ENCODE measurements at regions not wholly inside any gene's neighbourhood (a gene's known extent, or its start where the extent isn't known, plus 50 kb on each side); places are given as distances from the start of the nearest gene placed in this dataset.
"Not testable (repeated sequence)": the region's sequence is repeated elsewhere in the genome, so short reads cannot be mapped to it uniquely, and the experiment has no call there.

GRCh38 chr5:115703514-115703913, 77.7 kb upstream of the TMED7 start:
- no peak for TF ChIP-seq CTCF (IDR thresholded peaks at IDR 0.05; ENCODE audit: insufficient read depth, low read length, severe bottlenecking)
- DNase-seq (ENCODE audit: low read depth) = no peak
- no peaks in the 10 kb centered on the region for H3K27me3 ChIP-seq (ENCODE audit: control insufficient read depth, insufficient read depth, low read length)
- no peak overlapping the region for H3K4me3 ChIP-seq (ENCODE audit: low read depth, low read length)
- H3K36me3 ChIP-seq (ENCODE audit: control insufficient read depth, insufficient read depth, low read length) = no peaks in the 10 kb centered on the region
- FAIRE-seq = no peak

- no peak for TF ChIP-seq CTCF (IDR thresholded peaks at IDR 0.05; ENCODE audit: insufficient read depth, low read length, severe bottlenecking)
- Histone ChIP-seq H3K27me3 (ENCODE audit: control insufficient read depth, insufficient read depth, low read length) (no peaks in the 10 kb centered on the region), H3K4me3 (ENCODE audit: low read depth, low read length) (no peak overlapping the region), H3K36me3 (ENCODE audit: control insufficient read depth, insufficient read depth, low read length) (no peaks in the 10 kb centered on the region)
- FAIRE-seq (no peak), DNase-seq (ENCODE audit: low read depth) (no peak)
Observed at GRCh38 chr5:115702025-115702424, 76.2 kb upstream of the TMED7 start.

GRCh38 chr5:115699967-115700366, 74.1 kb upstream of the TMED7 start:
- DNase-seq (ENCODE audit: low read depth) = no peak
- H3K27me3 ChIP-seq (ENCODE audit: control insufficient read depth, insufficient read depth, low read length) = no peaks in the 10 kb centered on the region
- TF ChIP-seq CTCF (IDR thresholded peaks at IDR 0.05; ENCODE audit: insufficient read depth, low read length, severe bottlenecking) = no peak
- H3K4me3 ChIP-seq (ENCODE audit: low read depth, low read length) = no peak overlapping the region
- H3K36me3 ChIP-seq (ENCODE audit: control insufficient read depth, insufficient read depth, low read length) = no peaks in the 10 kb centered on the region
- FAIRE-seq = no peak

- no peak for TF ChIP-seq CTCF (IDR thresholded peaks at IDR 0.05; ENCODE audit: insufficient read depth, low read length, severe bottlenecking)
- FAIRE-seq (no peak), DNase-seq (ENCODE audit: low read depth) (no peak)
- Histone ChIP-seq H3K36me3 (ENCODE audit: control insufficient read depth, insufficient read depth, low read length) (no peaks in the 10 kb centered on the region), H3K4me3 (ENCODE audit: low read depth, low read length) (no peak overlapping the region), H3K27me3 (ENCODE audit: control insufficient read depth, insufficient read depth, low read length) (no peaks in the 10 kb centered on the region)
Observed at GRCh38 chr5:115696141-115696650, 70.4 kb upstream of the TMED7 start.

- H3K27me3 ChIP-seq (ENCODE audit: control insufficient read depth, insufficient read depth, low read length) = no peaks in the 10 kb centered on the region
- TF ChIP-seq CTCF (IDR thresholded peaks at IDR 0.05; ENCODE audit: insufficient read depth, low read length, severe bottlenecking) = no peak
- DNase-seq (ENCODE audit: low read depth) (no peak), FAIRE-seq (peak; percentile 32)
- H3K36me3 ChIP-seq (ENCODE audit: control insufficient read depth, insufficient read depth, low read length) = no peaks in the 10 kb centered on the region
- H3K4me3 ChIP-seq (ENCODE audit: low read depth, low read length) = no peak overlapping the region
Observed at GRCh38 chr5:115695310-115695880, 69.6 kb upstream of the TMED7 start.

GRCh38 chr5:115691814-115692213, 66.0 kb upstream of the TMED7 start:
- peak; percentile 92 for FAIRE-seq
- H3K4me3 ChIP-seq (ENCODE audit: low read depth, low read length); H3K36me3 ChIP-seq (ENCODE audit: control insufficient read depth, insufficient read depth, low read length); H3K27me3 ChIP-seq (ENCODE audit: control insufficient read depth, insufficient read depth, low read length); DNase-seq (ENCODE audit: low read depth): not testable (repeated sequence)
